PC-3 (cell line): ENCODE measurements at regions not wholly inside any gene's neighbourhood (a gene's known extent, or its start where the extent isn't known, plus 50 kb on each side); places are given as distances from the start of the nearest gene placed in this dataset.

Experiments used
- ATAC-seq: fragments of 200-7000 bp; cut with Tn5 transposase; 2 replicates; pipeline ENCODE4 v1.9.1; 2020; ENCODE audit warnings: mild to moderate bottlenecking, moderate library complexity
- BruUV-seq: library from RNA; stranded (reverse); fragments of 400-500 nt; replicated peaks from 2 replicates; lab custom pipeline; 2021; lab: Mats Ljungman, UMichigan
- CTCF ChIA-PET: fragments of 300-600 bp; sonication (Branson Sonifier 250); formaldehyde crosslinking; loops from one replicate; lab custom pipeline; 2022; ENCODE audit warnings: antibody characterized with exemption; lab: Charles Lee
- POLR2A ChIA-PET: fragments of 300-600 bp; sonication (Branson Sonifier 250); formaldehyde crosslinking; loops from one replicate; lab custom pipeline; 2022; ENCODE audit warnings: antibody characterized with exemption; ENCODE audit not compliant: unreplicated experiment; lab: Charles Lee
- DNase-seq: peaks from one replicate; pipeline ENCODE4 v3.0.0-alpha.2; 2015
- H2AFZ ChIP-seq: fragments of 300-600 bp; sonication (generic); 2 replicates; pipeline ENCODE4 v1.6.0; 2016; ENCODE audit warnings: antibody characterized with exemption, low read length
- H3F3A ChIP-seq: fragments of 300-600 bp; sonication (generic); one replicate; pipeline ENCODE4 v1.6.0; 2017; ENCODE audit warnings: antibody characterized with exemption, low read length, control low read depth, mild to moderate bottlenecking; ENCODE audit not compliant: unreplicated experiment
- H3K27ac ChIP-seq: fragments of 300-600 bp; sonication (generic); 2 replicates; pipeline ENCODE4 v1.5.1; 2016; ENCODE audit warnings: mild to moderate bottlenecking, low read length
- H3K27me3 ChIP-seq: fragments of 300-600 bp; sonication (generic); 2 replicates; pipeline ENCODE4 v1.6.1; 2016; ENCODE audit warnings: low read length, mixed read lengths
- H3K36me3 ChIP-seq: fragments of 300-600 bp; sonication (generic); 2 replicates; pipeline ENCODE4 v1.6.1; 2016; ENCODE audit warnings: low read depth, mixed run types, low read length, mixed read lengths
- H3K4me1 ChIP-seq: fragments of 300-600 bp; sonication (generic); 2 replicates; pipeline ENCODE4 v1.5.1; 2016; ENCODE audit warnings: low read length; ENCODE audit not compliant: insufficient read depth
- H3K4me2 ChIP-seq: fragments of 300-600 bp; sonication (generic); 2 replicates; pipeline ENCODE4 v1.6.0; 2016; ENCODE audit warnings: low read length
- H3K4me3 ChIP-seq: fragments of 300-600 bp; sonication (generic); 2 replicates; pipeline ENCODE4 v1.5.1; 2016; ENCODE audit warnings: mild to moderate bottlenecking, low read length, mixed read lengths
- H3K79me2 ChIP-seq: fragments of 300-600 bp; sonication (generic); 2 replicates; pipeline ENCODE4 v1.6.1; 2017; ENCODE audit warnings: low read length, mixed read lengths
- H3K9ac ChIP-seq: fragments of 300-600 bp; sonication (generic); 2 replicates; pipeline ENCODE4 v1.6.0; 2016; ENCODE audit warnings: mild to moderate bottlenecking, low read length
- H3K9me2 ChIP-seq: fragments of 300-600 bp; sonication (generic); replicated peaks from 2 replicates; pipeline ENCODE4 v1.6.1; 2016; ENCODE audit warnings: mixed run types, low read length, mixed read lengths
- H3K9me3 ChIP-seq: fragments of 300-600 bp; sonication (generic); 2 replicates; pipeline ENCODE4 v1.6.1; 2016; ENCODE audit warnings: low read length, mixed read lengths
- H4K20me1 ChIP-seq: fragments of 300-600 bp; sonication (generic); 2 replicates; pipeline ENCODE4 v1.6.1; 2016; ENCODE audit warnings: low read length, mixed read lengths
- CTCF ChIP-seq: fragments of 300-600 bp; sonication (generic); conservative IDR thresholded peaks from 2 replicates; pipeline ENCODE4 v1.5.1; 2017; ENCODE audit warnings: antibody characterized with exemption, low read depth, mild to moderate bottlenecking, low read length
- EZH2 ChIP-seq: fragments of 300-600 bp; sonication (generic); IDR thresholded peaks from one replicate; pipeline ENCODE4 v1.6.1; 2017; ENCODE audit warnings: antibody characterized with exemption, mild to moderate bottlenecking, low read length; ENCODE audit not compliant: unreplicated experiment
- EZH2phosphoT487 ChIP-seq: fragments of 300-600 bp; sonication (generic); IDR thresholded peaks from 2 replicates; pipeline ENCODE4 v1.6.1; 2018; ENCODE audit warnings: mild to moderate bottlenecking, antibody characterized with exemption, low read length, borderline replicate concordance
- intact Hi-C: fragments of 100-400 bp; cut with micrococcal nuclease; formaldehyde crosslinking; loops from 2 replicates; pipeline ENCODE4 v1.9.0; 2023

GRCh38 chr3:154759966-154760365, 320.2 kb upstream of the MME start:
- no peak overlapping the region for H3K9ac ChIP-seq
- no peak overlapping the region for H3K4me3 ChIP-seq
- no peaks in the 10 kb centered on the region for H3K36me3 ChIP-seq
- no peak overlapping the region for H3K4me2 ChIP-seq
- intact Hi-C loops = loop anchor here (2.0 to 10.0 kb wide), 3 partner anchors 91 to 425 kb away; no protein-coding TSS in a partner anchor
- POLR2A ChIA-PET = no interaction called here
- H3K27me3 ChIP-seq = no peaks in the 10 kb centered on the region
- no peaks in the 10 kb centered on the region for H4K20me1 ChIP-seq
- DNase-seq = no peak
- no peaks in the 10 kb centered on the region for H3K4me1 ChIP-seq
- no peak overlapping the region for H2AFZ ChIP-seq
- no peaks in the 10 kb centered on the region for H3K9me2 ChIP-seq
- no peak for TF ChIP-seq EZH2
- TF ChIP-seq CTCF = no peak
- TF ChIP-seq EZH2phosphoT487 = no peak
- H3F3A ChIP-seq = no peaks in the 10 kb centered on the region
- no peaks in the 10 kb centered on the region for H3K79me2 ChIP-seq
- no peak for ATAC-seq
- no peaks in the 10 kb centered on the region for H3K9me3 ChIP-seq
- CTCF ChIA-PET = no interaction called here
- no TSS peak for BruUV-seq
- no peak overlapping the region for H3K27ac ChIP-seq

GRCh38 chr3:154758109-154758868, 321.8 kb upstream of the MME start:
- peak; percentile 65 for DNase-seq

More at GRCh38 chr3:154758109-154758868, 321.8 kb upstream of the MME start:
- Histone ChIP-seq H3K4me1 (no peaks in the 10 kb centered on the region), H3K27ac (no peak overlapping the region), H3K4me2 (peak overlapping the region; percentile 39), H3K9ac (no peak overlapping the region), H4K20me1 (no peaks in the 10 kb centered on the region), H2AFZ (peak overlapping the region; percentile 31), H3F3A (no peaks in the 10 kb centered on the region), H3K79me2 (no peaks in the 10 kb centered on the region), H3K9me3 (no peaks in the 10 kb centered on the region), H3K4me3 (peak overlapping the region; percentile 29; the same call in 1 of the 2 replicates), H3K36me3 (no peaks in the 10 kb centered on the region), H3K27me3 (no peaks in the 10 kb centered on the region), H3K9me2 (no peaks in the 10 kb centered on the region)
- no TSS peak for BruUV-seq
- ChIA-PET CTCF (interaction anchor here (0.6 kb wide), 1 partner anchor 146 kb away, joined by 3 read pairs; no protein-coding TSS in a partner anchor), POLR2A (interaction anchor here (0.7 kb wide), 1 partner anchor 321 kb away, joined by 4 read pairs; no protein-coding TSS in a partner anchor)
- TF ChIP-seq CTCF (peak; percentile 78), EZH2 (no peak)
- intact Hi-C loops = loop anchor here (1.0 to 10.0 kb wide), 4 partner anchors 93 to 565 kb away; no protein-coding TSS in a partner anchor
- ATAC-seq = peak; percentile 68
